MCF 10A (cell line): ENCODE measurements at regions not wholly inside any gene's neighbourhood (a gene's known extent, or its start where the extent isn't known, plus 50 kb on each side); places are given as distances from the start of the nearest gene placed in this dataset.

Source experiments
- BruUV-seq: library from RNA; stranded (reverse); fragments of 400-500 nt; replicated peaks from 2 replicates; lab custom pipeline; 2021; lab: Mats Ljungman, UMichigan
- CTCF ChIA-PET: fragments of 300-600 bp; sonication (Branson Sonifier 250); formaldehyde crosslinking; extraction: SDS; loops from one replicate; lab custom pipeline; 2021; ENCODE audit warnings: antibody characterized with exemption, inconsistent platforms; lab: Yijun Ruan, JAX
- POLR2A ChIA-PET: fragments of 300-600, 350-650 bp; sonication (Branson Sonifier 250); formaldehyde crosslinking; extraction: SDS; loops from one replicate; lab custom pipeline; 2020; ENCODE audit warnings: antibody characterized with exemption, inconsistent platforms; lab: Yijun Ruan, JAX
- DNase-seq: peaks from one replicate; pipeline ENCODE4 v3.0.0-alpha.2; 2018; ENCODE audit not compliant: unreplicated experiment
- H3K27ac Mint-ChIP-seq: one replicate; pipeline ENCODE4 v1.8.0; 2022; ENCODE audit warnings: mild to moderate bottlenecking, low read depth, mixed read lengths; ENCODE audit not compliant: unreplicated experiment
- H3K27me3 Mint-ChIP-seq: one replicate; pipeline ENCODE4 v1.8.0; 2022; ENCODE audit warnings: mixed read lengths; ENCODE audit not compliant: insufficient read depth, unreplicated experiment
- H3K36me3 Mint-ChIP-seq: one replicate; pipeline ENCODE4 v1.8.0; 2022; ENCODE audit warnings: mild to moderate bottlenecking, moderate library complexity, mixed read lengths; ENCODE audit not compliant: insufficient read depth, unreplicated experiment
- H3K4me1 Mint-ChIP-seq: one replicate; pipeline ENCODE4 v1.8.0; 2022; ENCODE audit warnings: mixed read lengths; ENCODE audit not compliant: insufficient read depth, unreplicated experiment
- H3K4me3 Mint-ChIP-seq: one replicate; pipeline ENCODE4 v1.8.0; 2022; ENCODE audit warnings: mild to moderate bottlenecking, moderate library complexity, mixed read lengths; ENCODE audit not compliant: unreplicated experiment
- H3K9me3 Mint-ChIP-seq: one replicate; pipeline ENCODE4 v1.8.0; 2022; ENCODE audit warnings: mixed read lengths; ENCODE audit not compliant: unreplicated experiment
- CTCF ChIP-seq: fragments of 200-600 bp; IDR thresholded peaks from one replicate; pipeline ENCODE4 v1.8.0; 2022; ENCODE audit warnings: antibody characterized with exemption, mild to moderate bottlenecking; ENCODE audit not compliant: unreplicated experiment
- intact Hi-C: fragments of 100-400 bp; cut with micrococcal nuclease; formaldehyde crosslinking; loops from 2 replicates; pipeline ENCODE4 v1.14.1; 2022

- POLR2A ChIA-PET = no interaction called here
- H3K4me1 Mint-ChIP-seq = no peaks in the 10 kb centered on the region
- BruUV-seq = no TSS peak
- no peak overlapping the region for H3K4me3 Mint-ChIP-seq
- no peaks in the 10 kb centered on the region for H3K36me3 Mint-ChIP-seq
- DNase-seq = no peak
- CTCF ChIA-PET = no interaction called here
- no peaks in the 10 kb centered on the region for H3K9me3 Mint-ChIP-seq
- H3K27me3 Mint-ChIP-seq = no peaks in the 10 kb centered on the region
- TF ChIP-seq CTCF = no peak
- no peak overlapping the region for H3K27ac Mint-ChIP-seq
- intact Hi-C loops = no loop called here
These were observed 206.3 kb upstream of the CHRNA7 start for GRCh38 chr15:31824024-31824423.

GRCh38 chr15:31828594-31828993 is 201.7 kb upstream of the CHRNA7 start:
- DNase-seq = no peak
- ChIA-PET CTCF (no interaction called here), POLR2A (no interaction called here)
- BruUV-seq = no TSS peak
- no peaks in the 10 kb centered on the region for H3K27me3 Mint-ChIP-seq
- intact Hi-C loops = no loop called here
- peaks cover 11% of the 10 kb centered on the region for H3K4me1 Mint-ChIP-seq
- H3K27ac Mint-ChIP-seq = no peak overlapping the region
- no peaks in the 10 kb centered on the region for H3K9me3 Mint-ChIP-seq
- H3K4me3 Mint-ChIP-seq = no peak overlapping the region
- no peaks in the 10 kb centered on the region for H3K36me3 Mint-ChIP-seq
- TF ChIP-seq CTCF = no peak

- TF ChIP-seq CTCF = no peak
- Mint-ChIP-seq H3K4me3 (no peak overlapping the region), H3K36me3 (no peaks in the 10 kb centered on the region), H3K27me3 (no peaks in the 10 kb centered on the region), H3K27ac (no peak overlapping the region), H3K4me1 (peaks cover 11% of the 10 kb centered on the region), H3K9me3 (no peaks in the 10 kb centered on the region)
- ChIA-PET POLR2A (interaction anchor here (1.1 kb wide), 2 partner anchors 31 to 225 kb away, joined by 3 read pairs; no protein-coding TSS in a partner anchor), CTCF (interaction anchor here (0.6 to 1.7 kb wide), 3 partner anchors 10 to 175 kb away, joined by 4 to 5 read pairs (median 4); no protein-coding TSS in a partner anchor)
- BruUV-seq = no TSS peak
- intact Hi-C loops = no loop called here
- DNase-seq = no peak
These were observed 199.7 kb upstream of the CHRNA7 start for GRCh38 chr15:31830591-31830990.

GRCh38 chr15:31831596-31831995 is 198.7 kb upstream of the CHRNA7 start:
- peaks cover 11% of the 10 kb centered on the region for H3K4me1 Mint-ChIP-seq
- BruUV-seq = no TSS peak
- no peak overlapping the region for H3K27ac Mint-ChIP-seq
- no peak overlapping the region for H3K4me3 Mint-ChIP-seq
- TF ChIP-seq CTCF = no peak
- no peaks in the 10 kb centered on the region for H3K27me3 Mint-ChIP-seq
- intact Hi-C loops = no loop called here
- DNase-seq = no peak
- H3K36me3 Mint-ChIP-seq = no peaks in the 10 kb centered on the region
- ChIA-PET POLR2A (no interaction called here), CTCF (interaction anchor here (0.5 to 1.7 kb wide), 2 partner anchors 27 to 522 kb away, joined by 4 read pairs; no protein-coding TSS in a partner anchor)
- H3K9me3 Mint-ChIP-seq = no peaks in the 10 kb centered on the region
